HG03469 (cell line): ENCODE measurements at regions not wholly inside any gene's neighbourhood (a gene's known extent, or its start where the extent isn't known, plus 50 kb on each side); places are given as distances from the start of the nearest gene placed in this dataset.

Source experiments
- ATAC-seq: cut with Tn5 transposase; IDR thresholded peaks from one replicate; pipeline ENCODE4 v1.9.1; 2021; ENCODE audit warnings: mild to moderate bottlenecking, moderate library complexity, moderate number of reproducible peaks; ENCODE audit not compliant: unreplicated experiment

DNA sequence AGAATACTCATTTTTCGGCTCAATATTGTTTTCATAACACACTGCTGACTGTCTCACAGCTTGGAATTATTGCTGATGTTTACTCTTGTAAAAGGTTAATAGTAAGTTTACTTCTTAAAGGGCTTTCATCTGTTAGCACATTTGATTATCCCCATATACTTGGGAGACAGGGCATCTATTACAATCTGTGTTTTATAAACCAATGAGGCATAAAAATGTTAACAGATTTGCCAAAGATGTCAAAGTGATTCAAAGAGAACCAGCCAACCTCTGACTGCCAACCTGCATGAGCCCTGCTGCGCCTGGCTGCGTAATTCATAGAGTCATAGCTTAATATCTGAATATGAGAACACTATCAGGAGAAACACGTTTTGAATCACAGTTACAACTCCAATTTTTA is 665.6 kb downstream of the TRIML1 start:
- ATAC-seq, result no peak

DNA sequence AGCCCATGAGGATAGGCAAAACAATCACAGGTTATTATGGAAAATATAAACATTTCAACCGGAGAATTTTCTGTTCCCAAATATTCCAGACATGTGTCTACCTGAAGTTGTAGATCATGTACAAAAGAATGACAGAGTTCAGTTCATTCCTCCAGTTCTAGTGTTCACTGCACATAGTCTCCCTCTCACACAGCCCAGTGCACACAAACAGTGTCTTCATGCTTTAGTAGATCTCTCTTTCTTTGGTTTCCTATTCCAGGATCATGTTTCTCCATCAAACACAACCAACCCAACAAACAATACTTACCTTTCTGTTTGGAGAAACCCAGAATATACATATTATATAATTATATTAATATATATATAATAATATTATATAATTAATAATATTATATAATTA is 671.9 kb downstream of the TRIML1 start:
- ATAC-seq, result no peak

DNA sequence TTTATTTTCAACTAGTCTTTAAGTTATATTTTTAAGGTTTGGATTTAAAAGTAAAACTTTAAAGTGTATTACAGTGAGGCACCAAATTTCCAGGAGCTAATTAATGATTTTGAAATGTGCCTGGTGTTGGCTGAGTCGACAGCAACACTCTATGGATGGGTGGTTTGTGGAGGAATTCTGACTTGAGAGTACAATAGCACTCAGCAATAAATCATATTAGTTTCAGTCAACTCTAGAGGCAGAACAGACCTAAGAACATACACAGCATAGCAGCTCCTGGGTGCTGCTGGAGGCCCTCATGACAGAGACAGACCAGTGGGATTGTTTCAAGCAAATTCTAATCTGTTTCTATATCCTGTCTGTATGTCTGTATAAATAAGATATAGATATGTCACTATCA is 673.4 kb downstream of the TRIML1 start:
- no peak for ATAC-seq

DNA sequence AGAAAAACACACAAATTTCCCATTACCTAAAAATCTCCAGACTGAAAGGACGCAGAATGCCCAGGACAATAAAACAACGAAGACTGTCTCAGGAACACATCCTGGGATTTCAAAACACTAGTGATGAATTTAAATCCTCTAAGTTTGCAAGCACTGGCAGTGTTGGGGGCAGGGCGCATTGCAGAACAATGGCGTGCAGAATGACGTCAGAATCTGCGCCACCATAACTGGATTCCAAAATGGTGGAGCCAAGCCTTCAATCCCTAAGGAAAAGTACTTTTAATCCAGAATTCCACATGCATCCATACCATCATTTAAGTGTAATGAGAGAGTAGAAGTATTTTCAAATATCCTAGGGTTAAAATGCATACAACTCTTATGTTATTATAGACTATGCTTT is 679.1 kb downstream of the TRIML1 start:
- ATAC-seq, result no peak

DNA sequence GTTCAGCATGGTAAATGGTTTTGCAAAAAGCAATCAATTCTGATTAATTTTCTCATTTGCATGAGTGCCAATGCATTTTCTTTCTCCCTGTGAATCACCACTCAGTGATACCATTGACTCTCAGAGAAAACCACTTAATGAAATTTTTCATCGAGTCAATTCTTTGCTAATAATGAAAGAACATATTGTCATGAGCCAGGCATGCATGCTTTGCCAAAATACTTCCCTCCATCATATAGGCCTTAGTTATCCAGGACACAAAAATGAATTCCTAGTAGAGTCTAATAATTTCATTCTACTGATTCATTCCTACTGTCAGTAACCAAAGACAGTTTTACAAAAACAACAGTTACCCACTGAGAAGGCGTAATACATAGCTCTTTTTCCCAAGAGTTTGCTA is 680.0 kb downstream of the TRIML1 start:
- ATAC-seq, result no peak

DNA sequence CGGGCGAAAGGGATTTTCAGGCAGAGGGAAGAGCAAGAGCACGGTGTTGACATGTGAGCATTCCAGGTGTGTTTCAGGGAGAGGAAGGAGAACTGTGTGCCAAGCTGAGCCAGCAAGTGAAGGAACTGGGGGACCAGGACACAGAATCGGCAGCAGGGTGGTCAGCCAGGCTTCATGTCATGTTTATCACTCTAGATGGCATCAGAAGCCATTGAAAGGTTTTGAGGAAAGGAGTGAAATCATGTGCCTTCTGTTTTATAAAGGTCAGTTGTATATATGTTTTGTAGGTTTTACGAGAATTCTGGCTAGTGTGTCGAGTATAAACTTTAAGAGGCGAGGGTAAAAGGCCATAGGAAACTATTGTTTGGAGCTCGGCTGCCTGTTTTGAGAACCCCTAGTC is 682.3 kb downstream of the TRIML1 start:
- no peak for ATAC-seq

DNA sequence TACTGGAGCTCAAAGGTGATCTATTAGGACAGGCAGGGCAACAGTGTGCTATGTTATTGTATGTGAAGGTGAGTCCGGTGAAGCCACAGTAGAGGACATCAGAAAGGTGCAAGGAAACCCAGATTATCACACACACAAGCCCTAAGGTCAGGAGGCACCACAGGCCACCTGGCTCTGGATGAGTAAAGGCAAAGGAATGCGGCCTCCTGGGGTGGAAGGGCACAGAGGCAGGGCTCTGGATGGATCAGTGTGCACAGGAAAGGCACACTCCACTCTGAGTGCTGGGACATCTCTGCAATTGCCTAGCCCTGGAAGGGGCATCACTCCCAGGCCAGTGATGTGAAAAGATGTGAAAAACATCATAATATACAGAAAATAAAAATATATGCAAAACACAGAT is 683.5 kb downstream of the TRIML1 start:
- ATAC-seq, result no peak

DNA sequence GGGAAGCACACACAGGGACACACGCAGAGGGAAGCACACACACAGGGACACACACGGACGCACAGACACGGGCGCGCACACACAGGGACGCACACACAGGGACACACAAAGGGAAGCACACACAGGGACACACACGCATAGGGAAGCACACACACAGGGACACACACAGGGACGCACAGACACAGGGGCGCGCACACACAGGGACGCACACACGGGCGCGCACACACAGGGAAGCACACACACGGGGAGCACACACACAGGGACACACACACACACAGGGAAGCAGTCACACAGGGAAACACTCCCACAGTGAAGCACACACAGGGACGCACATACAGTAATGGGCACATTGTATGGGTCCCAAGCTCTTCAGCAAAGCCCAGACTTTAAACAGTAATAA is 685.3 kb downstream of the TRIML1 start:
- no peak for ATAC-seq

DNA sequence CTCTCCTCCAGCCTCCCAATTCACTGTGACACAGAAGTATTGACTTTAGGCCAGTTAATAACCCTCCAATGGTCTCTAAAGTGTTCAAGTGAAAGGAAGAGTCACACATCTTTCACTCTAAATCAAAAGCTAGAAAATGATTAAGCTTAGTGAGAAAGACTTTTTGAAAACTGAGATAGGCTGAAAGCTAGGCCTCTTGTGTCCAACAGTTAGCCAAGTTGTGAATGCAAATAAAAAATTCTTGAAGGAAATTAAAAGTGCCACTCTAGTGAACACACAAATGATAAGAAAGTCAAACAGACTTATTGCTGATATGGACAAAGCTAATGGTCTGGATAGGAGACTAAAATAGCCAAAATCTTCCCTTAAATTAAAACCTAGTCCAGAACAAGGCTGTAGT is 687.2 kb downstream of the TRIML1 start:
- ATAC-seq, result no peak

DNA sequence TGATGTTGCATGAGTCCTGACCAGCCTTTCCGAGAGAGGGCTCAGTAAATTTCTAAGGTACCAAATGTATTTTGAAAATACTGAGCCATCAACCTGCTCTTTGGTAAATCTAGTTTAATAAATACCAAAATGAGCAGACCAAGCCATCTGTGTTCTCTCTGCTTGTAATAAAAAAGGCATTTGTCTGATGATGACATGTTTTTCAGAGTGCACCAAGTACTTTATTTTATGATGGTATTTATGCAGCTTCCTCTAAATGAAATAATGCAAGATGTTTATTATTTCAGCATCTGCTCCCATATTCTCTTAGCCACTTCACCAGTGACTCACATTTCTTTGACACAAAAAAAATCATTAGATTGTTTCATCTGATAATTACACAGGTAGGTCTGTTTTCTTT is 700.5 kb downstream of the TRIML1 start:
- no peak for ATAC-seq

DNA sequence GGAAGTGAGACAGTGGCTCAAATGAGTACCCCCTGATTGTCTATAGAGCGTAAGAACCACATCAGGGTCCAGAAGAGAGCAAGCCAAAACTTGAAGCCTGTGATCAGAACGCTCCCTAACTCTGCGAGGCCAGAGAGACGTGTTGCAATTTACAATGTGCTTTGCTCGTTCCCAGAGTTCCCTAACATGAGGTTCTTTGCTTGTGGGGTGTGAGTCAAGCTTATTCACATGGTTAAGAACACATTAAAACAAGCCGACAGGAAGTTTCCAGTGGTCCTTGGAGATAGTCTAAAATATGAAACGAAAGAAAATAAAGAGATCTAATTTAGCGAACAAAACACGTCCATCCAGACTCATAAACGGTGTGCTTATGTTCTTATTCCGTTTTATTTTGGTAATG is 702.3 kb downstream of the TRIML1 start:
- no peak for ATAC-seq

DNA sequence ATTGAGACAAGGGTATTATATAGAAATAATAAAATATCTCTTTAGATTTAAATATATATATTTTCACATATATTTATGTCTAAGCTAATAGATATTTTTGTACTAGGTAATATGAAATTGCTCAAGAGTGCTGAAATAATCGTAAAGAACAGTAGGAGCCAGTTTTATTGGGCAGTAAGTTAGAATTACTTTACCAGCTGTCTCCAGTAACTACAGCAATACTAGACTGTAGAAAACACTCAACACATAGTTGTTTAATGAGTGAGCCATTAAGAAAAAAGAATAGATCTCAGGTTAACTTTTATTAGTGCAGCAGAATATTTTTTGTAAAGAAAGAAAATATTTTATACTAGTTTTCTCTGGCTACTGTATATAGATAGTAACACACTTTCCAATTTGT is 715.2 kb downstream of the TRIML1 start:
- ATAC-seq, result no peak

DNA sequence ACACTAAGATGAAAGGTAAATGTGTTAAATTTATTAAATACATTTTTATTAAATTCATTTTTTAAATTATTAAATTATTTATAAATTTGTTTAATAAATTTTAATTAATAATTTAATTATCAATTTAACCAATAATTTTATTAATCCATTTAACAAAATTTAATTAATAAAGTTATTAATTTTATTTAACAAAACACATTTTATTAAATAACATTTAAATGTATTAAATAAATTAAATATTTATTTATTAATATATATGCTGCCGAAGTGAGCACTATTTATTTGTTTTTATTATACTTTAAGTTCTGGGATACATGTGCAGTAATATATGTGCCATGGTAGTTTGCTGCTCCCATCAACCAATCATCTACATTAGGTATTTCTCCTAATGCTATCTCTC is 719.5 kb downstream of the TRIML1 start:
- ATAC-seq, result no peak

DNA sequence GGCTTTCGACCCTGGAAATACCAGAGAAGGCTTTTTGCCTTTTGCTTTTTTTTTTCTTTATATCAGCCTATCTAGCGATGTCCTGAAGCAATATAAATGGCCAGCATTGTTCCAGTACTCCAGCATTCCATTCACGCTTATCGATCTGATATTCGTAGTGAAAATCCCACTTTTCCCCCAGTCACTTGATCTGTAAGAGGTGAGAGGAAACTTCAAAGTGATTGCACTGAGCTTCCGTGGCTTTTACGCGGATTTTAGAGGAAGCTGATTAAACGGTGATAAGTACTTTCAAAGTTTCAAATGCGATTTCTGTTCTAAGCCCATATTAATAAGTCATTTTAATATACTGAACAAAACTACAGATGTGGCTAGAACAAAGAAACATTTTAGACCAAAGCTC is 725.5 kb downstream of the TRIML1 start:
- ATAC-seq, result no peak

DNA sequence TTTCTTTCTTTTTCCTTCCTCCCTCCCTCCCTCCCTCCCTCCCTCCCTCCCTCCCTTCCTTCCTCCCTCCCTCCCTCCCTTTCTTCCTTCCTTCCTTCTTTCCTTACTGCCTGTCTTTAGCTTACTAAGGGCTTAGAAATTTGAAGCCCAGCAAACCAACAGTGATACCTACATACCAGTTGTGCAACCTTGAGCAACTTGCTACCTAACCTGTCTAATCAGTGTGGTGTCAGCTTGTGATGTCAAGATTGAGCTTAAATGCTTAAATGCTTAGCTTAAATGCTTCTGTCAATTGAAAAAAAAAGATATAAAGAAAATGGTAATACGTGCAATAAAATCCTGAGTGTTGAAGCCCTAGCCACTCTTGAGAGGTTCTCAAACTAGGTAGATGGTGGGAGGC is 728.6 kb downstream of the TRIML1 start:
- ATAC-seq, result no peak

DNA sequence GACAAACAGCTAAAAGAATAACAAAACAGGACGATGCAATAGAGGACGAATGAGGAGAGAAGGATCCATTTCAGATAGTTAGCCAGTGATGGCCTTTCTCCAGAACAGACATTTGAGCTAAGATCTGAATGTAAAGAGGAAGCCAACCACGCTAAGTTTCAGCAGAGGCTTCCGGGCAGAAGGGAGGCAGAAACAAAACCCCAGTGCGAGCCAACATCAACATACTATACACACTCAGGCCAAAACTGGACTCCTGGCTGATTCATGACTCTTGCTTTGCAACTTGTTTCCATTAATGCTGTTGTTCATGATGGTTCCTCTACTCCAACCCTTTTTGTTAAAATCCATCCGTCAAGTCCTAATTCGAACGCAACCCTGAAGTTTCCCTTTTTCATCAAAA is 730.3 kb downstream of the TRIML1 start:
- ATAC-seq, result no peak

DNA sequence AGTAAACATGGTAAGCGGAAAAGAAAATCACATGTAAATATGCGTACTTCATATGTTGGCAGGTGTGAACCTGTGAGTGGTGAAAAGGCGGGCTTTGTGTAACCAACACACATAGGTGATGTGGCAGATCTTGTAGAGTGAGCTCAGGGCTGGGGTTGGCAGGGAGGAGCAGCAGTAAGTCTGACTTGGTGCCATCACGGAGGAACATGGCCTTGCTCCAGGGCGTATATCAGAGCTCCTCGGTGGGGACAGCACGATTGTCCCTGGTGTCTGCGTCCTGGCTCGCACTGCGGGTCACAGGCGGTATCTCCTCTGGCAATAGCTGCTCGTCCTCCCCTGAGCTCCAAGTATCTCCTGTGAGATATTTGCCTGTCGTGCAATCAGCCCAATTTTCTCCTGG is 733.6 kb downstream of the TRIML1 start:
- ATAC-seq, result no peak

DNA sequence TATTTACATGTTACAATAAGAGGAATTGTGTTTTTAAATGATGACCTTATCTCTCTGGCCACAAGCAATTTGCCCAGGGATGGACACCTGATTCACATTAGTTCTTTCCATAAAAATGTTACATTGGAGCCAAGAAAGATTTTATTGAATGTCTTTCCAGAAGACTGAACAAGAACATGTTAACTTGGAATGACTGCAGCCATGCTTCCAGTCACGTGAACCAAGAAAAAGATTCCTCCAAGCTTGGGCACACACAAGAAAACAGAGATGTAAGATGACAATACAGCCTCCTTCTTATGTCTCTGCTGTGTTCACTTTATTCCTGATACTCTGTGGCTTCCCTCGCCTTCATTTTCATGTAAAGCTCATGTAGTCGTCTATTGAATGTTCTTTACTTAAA is 737.6 kb downstream of the TRIML1 start:
- no peak for ATAC-seq

DNA sequence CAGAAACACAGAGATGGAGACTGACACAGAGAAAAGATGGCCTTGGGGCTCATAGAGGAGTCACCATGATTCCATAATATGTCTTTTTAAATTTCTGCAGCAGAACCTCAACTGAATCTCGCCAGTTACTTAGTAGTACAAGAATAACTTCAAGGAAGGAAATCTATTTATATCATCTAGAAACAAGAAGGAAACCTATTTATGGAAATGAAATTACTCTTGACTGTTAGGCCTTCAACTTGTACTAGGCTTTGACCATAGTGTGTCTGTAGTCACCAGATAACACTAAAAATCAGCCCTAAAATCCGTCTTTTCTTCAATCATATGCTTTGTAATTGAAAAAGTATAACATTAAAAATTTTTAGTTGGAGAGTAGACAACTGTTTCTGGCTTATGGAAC is 740.4 kb downstream of the TRIML1 start:
- no peak for ATAC-seq

DNA sequence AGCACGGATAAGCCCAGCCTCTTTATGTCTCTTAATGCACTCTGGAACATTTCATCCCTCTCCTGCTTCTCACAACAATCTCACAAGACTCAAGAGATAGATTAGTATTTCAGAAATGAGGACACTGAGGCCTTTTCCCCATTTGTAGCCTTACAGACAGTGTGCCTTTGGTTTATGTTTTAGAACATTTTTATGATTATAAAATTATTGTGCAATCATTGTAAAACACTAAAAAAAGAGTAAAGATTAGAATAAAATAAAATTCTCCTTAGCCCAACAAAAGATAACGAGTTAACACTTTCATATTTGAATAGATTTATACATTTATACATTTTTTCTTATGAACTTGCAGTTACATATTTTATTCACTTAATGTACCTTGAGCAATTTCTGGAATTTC is 748.7 kb downstream of the TRIML1 start:
- ATAC-seq, result no peak

DNA sequence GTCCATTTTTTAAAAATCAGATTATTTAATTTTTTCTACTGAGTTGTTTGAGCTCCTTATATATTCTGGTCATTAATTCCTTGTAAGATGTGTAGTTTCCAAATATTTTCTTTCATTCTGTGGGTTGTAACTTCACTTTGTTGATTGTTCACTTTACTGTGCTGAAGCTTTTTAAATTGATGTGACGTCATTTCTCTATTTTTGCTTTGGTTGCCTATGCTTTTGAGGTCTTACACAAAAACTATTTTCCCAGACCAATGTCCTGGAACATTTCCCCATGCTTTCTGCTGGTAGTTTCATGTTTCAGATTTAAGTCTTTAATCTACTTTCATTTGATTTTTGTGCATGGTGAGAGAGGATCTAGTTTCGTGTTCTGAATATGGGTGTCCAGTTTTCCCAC is 753.6 kb downstream of the TRIML1 start:
- no peak for ATAC-seq

DNA sequence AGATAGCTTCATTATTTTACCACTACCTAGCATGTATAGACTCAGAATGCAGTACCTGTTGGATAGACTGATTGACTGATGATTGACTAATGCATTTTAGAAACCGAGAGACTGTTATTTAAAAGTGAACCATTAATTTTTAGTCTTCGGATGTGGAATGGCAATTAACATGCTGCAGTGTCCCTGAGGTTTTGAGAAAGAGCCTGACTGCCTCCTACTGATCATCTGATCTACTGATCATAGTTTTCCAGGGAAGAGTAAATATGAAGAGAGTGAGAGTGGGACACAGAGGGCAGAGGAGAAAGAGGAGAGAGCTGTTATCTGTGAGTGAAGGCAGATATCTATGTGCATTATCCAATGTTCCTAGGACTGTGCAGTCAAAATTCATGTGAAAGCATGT is 764.7 kb downstream of the TRIML1 start:
- ATAC-seq, result no peak

DNA sequence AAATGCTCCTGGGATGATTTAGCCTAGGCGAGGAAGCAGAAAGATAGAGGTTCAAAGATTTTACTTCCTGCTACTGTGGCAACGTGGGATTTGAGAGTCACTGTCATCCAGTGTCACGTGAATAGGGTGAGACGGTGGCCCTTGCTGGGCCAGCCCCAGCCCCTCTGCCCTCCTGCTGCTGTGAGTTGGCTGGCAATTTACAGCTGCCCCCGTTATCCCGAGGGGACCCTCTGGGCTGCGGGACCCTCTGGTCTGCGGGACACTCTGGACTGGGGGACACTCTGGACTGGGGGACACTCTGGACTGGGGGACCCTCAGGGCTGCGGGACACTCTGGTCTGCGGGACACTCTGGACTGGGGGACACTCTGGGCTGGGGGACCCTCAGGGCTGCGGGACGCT is 765.4 kb downstream of the TRIML1 start:
- ATAC-seq, result no peak

DNA sequence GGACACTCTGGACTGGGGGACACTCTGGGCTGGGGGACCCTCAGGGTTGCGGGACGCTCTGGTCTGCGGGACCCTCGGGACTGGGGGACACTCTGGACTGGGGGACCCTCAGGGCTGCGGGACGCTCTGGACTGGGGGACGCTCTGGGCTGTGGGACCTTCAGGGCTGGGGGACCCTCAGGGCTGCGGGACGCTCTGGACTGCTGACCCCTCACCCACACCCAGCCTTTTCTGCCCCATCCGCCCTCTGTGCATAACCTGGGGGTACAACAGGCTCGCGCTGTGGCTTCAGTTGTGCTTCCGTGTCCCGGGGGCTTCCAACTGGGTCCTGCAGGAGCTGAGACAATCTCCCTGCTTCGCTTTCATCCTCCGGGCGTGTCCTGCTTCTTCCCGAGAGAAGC is 766.0 kb downstream of the TRIML1 start:
- ATAC-seq, result no peak
